Stimulated activated CD8-positive, alpha-beta memory T cell treated with anti-CD3 and anti-CD28 coated beads, Interleukin-15, amount 100 ng/mL, for 1 hour (primary cell): ENCODE measurements at regions not wholly inside any gene's neighbourhood (a gene's known extent, or its start where the extent isn't known, plus 50 kb on each side); places are given as distances from the start of the nearest gene placed in this dataset.

Experiments
- DNase-seq: peaks from one replicate; pipeline ENCODE4 v3.0.0-alpha.2; 2020; ENCODE audit warnings: low read depth

DNA sequence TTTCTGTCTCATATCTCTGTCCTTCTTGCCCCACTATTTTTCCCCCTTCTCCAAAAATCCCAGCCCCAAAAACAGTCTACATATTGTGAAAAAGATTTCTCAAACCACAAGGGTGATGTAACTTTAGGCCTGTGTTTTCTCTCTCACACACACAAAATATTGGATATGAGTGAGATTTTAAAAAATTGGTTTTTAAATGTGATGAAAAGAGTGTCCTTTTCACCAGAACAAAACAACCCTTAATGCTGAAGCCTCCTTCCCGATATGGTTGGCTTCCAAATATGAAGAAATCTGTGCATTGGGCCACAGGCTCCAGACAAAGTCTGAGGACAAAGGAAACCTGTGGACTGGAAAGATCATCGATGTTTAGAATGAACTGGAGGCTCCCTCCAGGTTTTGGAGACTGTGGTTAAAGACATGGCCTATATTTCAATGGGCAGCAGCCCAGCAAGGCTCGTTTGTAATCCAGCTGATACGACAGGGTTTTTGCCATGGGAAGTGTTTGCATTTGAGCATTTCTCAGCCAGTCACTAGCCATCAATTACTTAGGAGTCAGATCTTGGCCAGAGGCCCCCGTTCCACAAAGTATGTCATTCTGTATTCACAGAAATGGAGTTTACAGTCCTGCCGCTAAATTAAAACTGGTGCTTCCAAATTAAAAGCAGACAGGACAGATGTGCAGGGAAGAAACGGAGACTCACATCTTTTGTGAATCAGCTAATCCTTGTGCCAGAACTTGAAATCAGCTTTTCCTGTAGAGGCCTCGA, 546.3 kb downstream of the EBF1 start:
- no peak for DNase-seq

DNA sequence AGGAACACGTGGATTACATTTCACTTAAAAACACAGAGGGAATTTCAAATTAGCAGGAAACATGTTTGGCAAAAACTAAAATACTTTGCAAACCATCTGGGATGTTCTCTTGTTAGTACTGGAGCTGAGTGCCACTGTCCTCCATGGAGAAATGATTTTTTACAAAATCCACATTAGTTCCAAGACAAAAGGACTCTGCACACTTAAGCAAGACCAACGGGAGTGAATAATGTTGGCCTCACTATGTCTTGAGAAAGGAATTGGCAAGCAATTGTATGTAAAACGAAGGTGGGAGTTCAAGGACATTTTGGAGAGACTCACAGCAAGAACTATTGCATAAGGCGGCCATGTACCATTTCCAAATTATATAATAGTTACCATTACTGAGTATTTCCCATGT, 547.5 kb downstream of the EBF1 start:
- no peak for DNase-seq

DNA sequence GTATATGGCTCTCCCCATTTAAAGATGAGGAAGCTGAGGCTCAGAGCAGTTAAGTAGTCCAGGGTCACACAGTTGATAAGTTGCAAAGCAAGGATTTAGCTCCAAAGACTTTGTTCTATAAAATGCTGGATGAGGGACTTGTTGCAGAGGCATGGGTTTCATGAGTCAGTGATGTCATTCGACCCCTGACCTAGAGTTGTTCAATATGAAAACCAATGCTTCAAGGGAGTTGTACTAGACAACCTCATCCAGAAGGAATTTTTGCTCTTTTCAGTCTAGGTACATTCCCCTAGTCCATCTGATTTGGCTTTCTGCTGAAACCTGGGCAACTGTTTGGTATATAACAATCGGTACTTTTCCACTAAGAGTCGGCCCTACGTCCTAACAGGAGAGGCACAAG, 550.4 kb downstream of the EBF1 start:
- no peak for DNase-seq

DNA sequence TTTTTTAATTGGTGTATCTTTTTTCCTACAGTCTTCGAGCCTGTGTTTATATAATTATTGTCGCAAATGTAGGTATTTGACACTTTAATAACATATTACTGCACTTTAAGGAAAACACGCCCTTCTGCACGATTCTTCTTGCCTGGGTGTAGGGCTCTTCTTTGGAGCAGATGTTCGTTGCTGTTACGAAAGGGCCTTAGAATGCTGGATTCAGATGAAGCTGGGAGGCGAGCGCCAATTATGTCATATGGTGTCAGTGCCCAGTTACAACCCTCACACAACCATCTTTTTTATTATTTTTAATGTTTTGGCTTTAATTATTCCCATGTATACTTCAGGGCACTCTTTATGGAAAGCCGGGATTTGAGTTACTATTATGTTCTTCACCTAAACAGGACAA, 553.0 kb downstream of the EBF1 start:
- DNase-seq, result no peak

DNA sequence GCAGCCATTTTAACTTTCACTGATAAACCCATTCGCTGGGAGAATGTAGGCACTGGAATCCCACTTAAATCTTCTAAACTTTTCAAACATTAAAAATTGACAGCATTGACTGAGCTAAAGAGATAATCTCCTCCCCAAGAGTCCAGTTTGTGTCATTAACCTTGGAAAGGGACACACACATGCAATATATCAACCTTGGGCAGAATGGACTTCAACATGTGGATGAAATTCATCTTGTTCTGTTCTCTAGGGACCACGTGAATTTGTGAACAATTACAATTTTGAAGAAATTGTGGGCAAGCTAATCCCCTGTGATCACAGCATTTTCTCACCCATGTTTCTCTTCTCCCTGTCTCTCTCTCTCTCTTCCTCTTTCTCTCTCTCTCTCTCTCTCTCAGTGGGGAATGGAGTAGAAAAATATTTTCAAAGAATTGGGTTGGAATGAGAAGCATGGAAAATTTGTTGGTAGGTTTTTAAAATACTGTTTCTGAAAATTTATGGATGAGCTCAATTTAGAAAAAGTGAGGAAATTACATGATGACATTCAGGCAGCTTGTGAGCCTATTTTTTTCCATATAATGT, 553.7 kb downstream of the EBF1 start:
- no peak for DNase-seq

DNA sequence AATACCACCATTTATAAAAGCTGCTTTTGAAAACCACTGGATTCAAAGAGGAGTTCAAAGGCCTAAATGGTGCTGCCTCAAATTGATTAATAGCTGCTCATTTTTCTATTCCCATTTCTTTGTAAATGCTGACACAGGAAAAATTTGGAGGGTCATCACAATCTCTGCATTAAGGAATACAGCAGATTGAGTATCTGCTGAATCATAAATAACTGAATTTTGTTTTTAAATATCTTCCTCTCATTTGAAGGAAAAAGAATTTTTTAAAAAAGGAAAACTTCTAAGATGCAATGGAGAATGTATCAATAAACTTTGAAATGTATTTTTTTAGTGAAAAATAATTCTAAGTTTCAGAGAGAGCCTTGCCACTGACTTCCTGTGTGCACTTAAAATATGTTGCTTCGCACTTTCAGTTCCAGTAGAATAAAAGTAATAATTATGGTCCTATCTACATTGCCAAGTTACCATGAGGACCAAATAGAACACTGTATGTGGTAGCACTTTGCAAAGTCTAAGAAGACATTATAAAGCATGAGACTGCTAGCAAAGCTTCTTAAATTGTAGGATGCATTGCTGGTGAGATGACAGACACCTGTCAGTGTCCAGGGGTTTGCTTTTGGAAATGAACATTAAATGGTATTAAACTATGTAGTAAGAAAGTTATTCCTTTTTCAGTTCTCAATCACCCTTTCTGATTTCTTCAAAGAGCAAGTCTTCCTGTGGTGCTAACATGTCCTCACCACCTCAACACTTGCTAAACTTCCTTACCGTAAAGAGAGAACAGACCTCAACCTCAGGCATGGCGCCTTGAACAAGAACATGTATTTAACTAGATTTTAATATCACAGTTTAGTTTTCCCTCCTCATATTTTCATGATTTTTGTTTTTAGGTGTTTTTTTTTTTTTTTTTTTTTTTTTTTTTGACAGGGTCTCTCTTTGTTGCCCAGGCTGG, 555.1 kb downstream of the EBF1 start:
- no peak for DNase-seq

DNA sequence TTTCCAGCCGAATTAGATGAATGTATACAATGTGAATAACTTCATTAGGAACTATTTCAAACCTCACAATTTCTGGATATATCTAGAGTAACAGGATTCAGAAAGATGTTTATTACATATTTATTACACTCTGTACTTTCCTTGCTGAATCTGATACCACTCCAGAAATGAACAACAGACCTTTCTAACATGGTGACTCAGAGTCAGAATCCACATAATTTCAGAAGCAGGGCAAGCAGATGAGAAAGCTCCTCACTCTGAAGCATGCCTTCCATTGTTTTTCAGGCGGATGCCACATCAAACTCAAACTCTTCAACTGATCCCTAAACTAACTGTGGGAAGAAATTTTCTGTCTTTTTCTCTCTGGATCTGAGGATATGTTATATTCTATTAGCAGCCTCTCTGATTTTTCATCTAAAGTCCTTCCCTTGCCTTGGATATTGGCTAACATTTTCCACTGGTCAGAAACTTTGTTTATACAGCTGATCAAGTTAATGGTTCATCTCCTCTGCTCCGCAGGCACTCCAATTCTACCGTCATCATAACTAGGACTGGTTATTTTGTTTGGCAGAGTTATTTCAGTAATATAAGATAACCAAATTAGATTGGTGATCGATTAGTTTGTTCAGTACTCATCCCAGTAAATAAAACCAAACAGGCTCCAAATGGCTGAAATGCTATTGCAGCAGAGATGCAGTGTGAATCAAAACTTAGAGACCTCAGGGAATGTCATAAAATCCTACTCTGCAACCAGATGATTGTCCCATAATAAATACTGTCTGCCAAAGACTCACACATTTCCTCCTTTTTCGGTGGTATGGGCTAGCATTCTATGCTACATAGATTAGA, 556.0 kb downstream of the EBF1 start:
- DNase-seq, result no peak

DNA sequence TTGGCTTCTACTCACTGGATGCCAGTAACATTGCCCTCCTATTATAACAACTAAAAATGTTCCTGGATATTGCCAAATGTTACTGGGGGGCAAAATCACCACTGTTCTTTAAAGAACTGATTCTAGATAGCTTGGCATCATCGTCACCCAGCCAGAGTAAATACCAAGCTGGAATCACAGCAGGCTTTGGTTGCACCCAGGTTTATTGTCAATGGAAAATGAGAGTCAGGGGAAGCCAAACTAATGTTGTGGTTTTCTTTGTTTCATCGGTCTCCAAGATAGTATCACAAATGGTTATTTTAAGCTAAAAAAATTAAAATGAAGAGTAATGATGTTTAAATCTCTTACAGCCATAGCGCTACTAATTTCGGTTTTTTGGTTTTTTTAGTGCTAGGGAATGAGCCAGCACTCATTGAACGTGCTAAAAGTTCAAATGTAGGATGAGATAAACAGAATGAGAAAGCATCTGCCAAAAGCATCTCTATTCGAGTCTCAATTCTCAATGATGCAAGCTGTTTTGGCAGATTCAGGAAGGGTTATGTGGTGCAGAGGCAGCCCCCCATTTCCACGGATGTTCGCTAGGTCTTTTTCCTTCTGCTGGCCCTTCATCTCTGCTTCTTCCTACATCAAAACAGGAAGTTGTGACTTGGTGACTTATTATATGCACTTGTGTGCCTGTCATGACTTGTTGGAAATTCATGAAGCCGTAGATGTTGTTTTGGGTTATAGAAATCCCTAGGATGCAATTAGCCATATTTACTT, 558.0 kb downstream of the EBF1 start:
- no peak for DNase-seq

DNA sequence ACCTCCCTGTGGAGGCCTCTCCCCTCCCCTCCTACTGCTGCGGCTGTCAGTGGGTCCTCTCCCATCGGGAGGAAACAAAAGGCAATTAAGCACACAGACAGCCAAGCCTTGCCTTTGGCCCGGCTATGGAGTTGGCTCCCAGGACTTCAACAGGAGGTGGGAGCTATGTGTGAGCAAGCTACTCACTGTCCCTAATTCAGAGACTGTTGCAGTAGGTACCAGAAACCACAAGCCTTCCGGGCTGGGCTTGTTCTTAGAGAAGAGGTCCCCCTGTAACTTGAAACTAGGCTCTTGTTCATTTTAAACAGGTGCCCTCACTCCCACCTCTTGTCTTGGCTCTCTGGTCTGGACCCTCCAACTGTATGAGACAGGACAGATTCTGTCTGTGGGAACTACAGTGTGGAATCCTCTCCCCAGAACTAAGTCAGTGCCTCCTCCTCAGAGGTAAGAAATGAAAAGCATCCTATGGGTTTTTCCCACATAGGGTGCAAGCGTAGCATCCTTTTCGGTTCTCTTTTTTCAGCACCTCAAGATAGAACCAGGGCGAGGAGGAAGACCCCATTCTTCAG, 561.1 kb downstream of the EBF1 start:
- no peak for DNase-seq

DNA sequence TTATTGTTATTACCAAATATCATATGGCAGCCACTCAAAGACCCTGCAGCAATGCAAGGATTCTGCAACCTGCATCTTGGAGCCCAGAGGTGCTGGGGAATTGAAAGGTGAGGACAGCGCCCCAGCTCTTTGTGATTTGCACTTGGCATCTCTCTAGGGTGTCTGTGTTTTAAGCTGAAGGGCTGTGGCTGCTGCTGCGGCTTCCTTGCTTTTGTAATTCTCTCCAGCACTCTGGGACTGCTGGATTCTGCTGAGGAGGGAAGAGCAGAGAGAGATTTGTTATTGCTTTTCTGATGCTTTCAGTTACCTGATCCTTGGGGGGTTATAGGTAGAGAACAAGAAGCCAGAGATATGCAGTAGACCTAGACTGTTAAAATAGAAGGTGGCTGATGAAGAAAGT, 562.4 kb downstream of the EBF1 start:
- DNase-seq, result no peak

DNA sequence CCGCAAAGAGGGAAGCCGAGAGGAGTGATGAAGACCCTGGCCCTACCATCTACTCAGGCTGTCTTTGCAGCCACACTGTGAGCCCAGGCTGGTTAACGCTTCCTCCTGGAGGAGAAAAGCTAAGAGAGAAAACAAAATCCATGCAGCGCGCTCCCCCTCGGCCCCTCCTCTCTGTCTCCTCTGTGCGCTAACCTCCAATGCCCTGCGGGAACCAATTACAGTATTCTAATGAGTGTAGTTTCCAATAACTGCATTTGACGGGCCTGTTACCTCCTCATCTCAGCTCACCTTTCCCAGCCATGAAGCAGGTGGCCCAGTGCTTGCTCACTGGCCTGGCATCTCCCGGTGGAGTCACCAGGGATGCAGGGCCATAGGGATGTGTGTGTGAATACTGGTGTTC, 565.5 kb downstream of the EBF1 start:
- DNase-seq, result no peak

DNA sequence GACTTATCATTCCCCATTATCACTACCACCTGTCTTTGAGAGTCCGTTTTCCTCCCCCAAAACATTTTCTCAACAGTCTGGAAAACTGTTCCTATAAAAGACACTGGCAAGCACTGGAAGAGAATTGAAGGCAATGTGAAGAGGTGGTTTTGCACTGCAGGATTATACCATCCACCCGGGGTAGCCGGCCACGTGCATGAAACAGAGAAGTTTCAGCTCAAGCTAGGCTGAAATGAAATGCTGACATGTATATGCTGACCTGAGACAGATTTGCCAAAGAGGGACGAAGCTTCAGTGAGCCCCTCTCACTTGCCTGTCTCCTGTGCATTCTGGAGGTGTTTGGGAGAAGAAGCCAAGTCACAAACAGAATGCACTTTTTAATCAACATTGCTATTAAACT, 567.0 kb downstream of the EBF1 start:
- DNase-seq, result no peak

DNA sequence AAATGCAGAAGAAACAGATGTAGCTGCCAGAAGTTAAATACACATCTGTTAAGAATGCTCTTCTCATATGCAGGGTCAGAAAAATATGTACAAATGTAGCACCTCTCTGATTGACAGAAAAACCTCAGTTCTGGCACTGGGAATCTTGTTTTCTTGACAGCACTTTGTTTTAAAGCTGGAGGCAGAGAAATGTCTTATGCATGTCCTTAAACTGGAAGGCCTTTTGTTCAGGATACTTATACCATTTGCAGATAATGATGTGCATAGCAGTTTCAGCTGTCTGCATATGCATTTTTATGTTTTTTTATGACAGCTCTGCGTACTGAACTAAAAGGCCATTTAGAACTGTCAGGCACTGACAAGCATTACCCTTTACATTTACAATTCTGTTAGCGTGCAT, 567.9 kb downstream of the EBF1 start:
- DNase-seq, result no peak

DNA sequence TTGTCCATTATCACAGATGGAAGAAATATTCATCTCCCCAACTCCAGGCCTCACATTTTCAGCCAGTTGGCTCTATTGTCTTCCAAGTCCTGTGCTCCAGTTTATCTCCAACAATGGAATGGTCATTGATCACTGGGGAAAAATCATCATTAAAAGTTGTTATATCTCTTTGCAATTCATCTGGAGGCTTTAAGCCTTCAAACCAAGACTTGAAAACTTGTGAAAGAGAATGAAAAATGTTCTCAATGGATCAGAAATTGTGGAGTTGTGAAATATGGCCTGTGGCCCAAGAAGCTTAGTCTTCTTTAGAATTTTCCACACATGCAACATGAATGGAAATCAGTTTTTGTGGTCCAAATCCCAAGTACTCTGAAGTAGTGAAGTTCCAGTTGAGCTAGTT, 569.6 kb downstream of the EBF1 start:
- DNase-seq, result no peak

DNA sequence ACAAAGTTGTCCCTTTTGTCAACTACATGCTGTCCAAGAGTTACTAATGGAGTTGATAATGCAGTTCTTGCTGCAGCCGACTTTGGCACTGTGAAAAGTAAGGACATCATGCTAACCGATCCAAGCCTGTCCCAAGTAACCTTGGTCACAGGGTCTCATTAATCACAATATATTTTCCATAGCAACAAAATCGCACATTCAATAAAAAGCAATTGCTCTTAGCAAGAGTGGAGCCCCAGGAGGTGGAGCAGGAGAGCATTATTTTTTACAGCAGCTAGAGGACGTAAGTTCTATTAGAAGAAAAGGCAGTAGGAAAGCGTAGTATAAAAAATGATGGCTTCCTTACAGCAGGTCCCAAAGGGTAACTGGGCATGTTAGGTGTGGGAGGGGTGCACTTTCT, 570.3 kb downstream of the EBF1 start:
- no peak for DNase-seq

DNA sequence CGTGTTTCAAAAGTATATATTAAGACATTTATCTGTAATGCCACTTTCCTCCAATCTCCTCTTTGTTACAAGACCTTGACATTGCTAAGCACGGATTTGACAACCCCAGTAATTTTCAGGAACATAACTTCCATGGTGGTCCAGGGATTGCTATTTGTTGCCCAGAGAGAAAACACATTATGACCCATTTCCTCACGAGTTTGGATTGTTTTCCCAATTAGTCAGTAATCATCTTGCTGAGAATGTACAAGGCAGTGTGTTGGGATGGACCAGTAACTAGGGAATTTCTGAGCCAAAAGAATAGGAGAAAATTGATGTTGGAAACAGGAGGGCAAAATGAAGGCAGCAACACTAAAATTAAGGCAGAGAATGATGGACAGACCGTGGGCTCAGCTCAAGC, 574.1 kb downstream of the EBF1 start:
- DNase-seq, result no peak

DNA sequence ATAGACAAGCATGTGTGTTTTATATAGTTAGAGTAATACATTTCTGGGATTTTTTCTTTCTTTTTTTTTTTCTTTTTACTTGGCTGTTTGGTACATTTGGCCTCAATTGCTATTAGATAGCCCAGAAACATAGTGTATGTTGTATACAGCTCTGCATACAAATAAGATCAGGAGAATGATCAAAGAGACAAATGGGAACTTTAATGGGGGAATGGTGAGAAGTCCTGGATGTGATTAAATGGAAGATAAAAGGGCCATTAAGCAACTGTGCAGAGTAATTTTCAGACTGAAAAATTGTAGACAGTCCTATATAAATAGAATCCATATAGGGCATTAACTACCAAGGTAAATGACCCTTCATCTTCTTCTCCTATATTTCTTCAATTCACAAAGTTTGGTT, 575.6 kb downstream of the EBF1 start:
- DNase-seq, result no peak

DNA sequence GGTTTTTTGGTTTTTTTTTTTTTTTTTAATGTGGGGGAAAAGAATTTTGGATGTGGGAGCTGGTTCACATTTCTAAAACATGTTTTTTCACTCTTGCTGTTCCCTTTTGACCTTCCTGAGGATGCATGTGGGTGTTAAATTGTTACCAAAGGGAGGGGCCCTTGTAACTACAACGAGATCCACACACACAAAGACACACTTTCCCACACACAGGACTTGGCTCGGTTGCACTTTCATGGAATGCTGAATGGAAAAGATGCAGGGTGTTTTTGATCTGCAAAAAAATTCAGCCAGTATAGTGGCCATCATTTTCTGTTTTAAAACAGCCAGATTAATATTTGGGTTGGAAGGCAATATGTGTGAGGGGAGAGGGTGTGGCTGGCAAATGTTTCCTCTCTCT, 576.9 kb downstream of the EBF1 start:
- DNase-seq, result no peak

DNA sequence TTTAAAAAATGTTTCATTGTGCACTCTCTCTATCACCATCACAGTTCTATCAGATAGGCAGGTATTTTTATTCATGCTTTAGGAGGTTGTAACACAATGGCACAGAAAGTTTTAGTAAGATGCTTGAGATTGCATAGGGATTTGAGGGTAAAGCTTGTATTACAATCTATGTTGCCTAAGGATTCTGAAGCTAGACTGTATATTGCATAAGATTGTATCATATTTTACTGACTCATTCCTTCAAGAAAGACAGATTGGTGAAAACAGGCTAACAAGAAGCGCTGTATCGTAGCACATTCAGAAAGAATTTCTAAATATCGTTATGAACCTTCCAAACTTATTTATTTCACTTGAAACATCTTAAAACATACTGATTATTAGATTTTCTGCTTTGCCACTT, 577.7 kb downstream of the EBF1 start:
- DNase-seq, result no peak

DNA sequence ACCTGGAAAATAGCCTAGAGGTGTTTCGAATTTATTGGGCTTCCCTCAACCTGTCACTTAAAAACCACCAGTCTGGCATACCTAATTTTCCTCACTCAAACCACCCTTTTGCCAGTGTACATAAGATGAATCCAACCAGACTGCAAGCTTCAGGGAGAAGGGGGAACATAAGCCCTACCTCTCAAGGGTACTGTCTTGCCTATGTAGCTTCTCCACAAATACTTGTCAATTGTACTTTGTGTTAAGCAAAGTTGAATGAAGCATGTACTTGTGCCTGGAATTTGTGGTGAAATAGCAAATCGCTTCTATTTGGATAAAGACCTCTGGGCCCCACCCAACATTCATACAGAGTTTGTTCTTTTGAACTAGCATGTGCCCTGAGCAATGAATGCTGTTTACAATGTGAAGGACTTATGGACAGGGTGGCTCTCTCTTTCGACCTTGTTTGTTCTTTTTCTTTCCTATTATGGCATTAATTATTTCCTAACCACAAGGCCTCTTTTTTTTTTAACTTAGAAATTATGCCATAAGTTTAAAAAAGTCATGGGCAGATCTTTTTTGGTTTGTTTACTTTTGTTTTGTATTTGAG, 580.2 kb downstream of the EBF1 start:
- DNase-seq, result no peak

DNA sequence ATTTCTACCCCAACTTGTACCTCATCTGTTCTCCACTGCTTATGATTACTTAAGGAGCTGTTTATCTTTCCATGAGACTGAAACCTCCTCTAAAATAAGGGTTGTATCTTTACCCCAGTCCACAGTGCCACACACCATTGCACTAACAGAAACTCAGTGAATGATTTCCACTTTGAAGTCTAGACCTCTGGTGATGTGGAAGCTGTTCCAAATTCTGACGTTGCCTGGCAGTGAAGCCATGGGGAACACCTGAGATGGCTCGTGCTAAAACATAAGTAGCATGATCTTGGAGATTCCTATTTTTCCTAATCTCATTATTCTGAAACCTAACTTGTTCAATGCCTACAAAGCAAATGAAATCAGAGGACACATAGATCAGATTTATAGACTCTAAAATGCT, 583.2 kb downstream of the EBF1 start:
- DNase-seq, result no peak
